C4-2B (cell line): ENCODE measurements at regions not wholly inside any gene's neighbourhood (a gene's known extent, or its start where the extent isn't known, plus 50 kb on each side); places are given as distances from the start of the nearest gene placed in this dataset.

ENCODE experiments used
- CTCF ChIP-seq: fragments of 450-650 bp; conservative IDR thresholded peaks from 2 replicates; pipeline ENCODE4 v1.5.1; 2017; ENCODE audit warnings: mild to moderate bottlenecking
- ZFX ChIP-seq: fragments of 450-650 bp; IDR thresholded peaks from 2 replicates; pipeline ENCODE4 v1.6.1; 2017

- TF ChIP-seq CTCF (no peak), ZFX (no peak)
Measured at GRCh38 chr3:40855871-40856270, 331.1 kb downstream of the ZNF621 start.
